ENCODE measurements at regions not wholly inside any gene's neighbourhood (a gene's known extent, or its start where the extent isn't known, plus 50 kb on each side); places are given as distances from the start of the nearest gene placed in this dataset.
A peak's percentile ranks its signal among the peaks of the same experiment; 100 is the strongest.

DNA sequence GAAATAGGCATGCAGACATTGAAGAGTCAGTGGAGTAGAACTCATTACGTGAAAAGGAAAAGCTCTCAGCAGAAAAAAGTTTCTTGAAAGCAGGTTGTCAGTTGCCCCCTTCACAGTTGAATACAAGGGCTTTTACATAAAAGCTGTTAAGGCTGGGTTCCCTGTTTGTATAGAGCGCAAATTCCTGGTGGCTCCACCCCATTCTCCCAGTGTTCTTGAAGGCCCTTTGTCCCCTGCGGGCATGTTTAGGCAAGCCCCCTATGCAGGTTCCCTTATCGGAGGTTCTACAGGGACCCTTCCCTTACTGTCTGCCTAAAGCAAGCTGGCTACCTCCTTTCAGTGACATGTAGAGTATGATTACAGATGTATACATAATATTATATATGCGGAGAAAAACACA is 497.2 kb upstream of the SYT4 start:
- no peak overlapping the region for H3K27ac Mint-ChIP-seq (ENCODE audit: unreplicated experiment)
- H3K27me3 Mint-ChIP-seq (ENCODE audit: low read depth), result no peaks in the 10 kb centered on the region
- H3K36me3 Mint-ChIP-seq (ENCODE audit: low read depth), result no peaks in the 10 kb centered on the region
- peaks cover 14% of the 10 kb centered on the region for H3K4me1 Mint-ChIP-seq (ENCODE audit: low read depth)
- H3K9me3 Mint-ChIP-seq (ENCODE audit: low read depth), result peaks cover 5% of the 10 kb centered on the region
- H3K4me3 Mint-ChIP-seq (ENCODE audit: unreplicated experiment), result no peak overlapping the region
- no peak for DNase-seq (ENCODE audit: low spot score)
- no peak for TF ChIP-seq CTCF (IDR thresholded peaks at IDR 0.05)

- Mint-ChIP-seq H3K36me3 (ENCODE audit: low read depth) (no peaks in the 10 kb centered on the region), H3K27ac (ENCODE audit: unreplicated experiment) (no peak overlapping the region)
Measured at GRCh38 chr18:43775591-43775990, 498.3 kb upstream of the SYT4 start.

GRCh38 chr18:43776997-43777396 is 499.7 kb upstream of the SYT4 start:
- no peak for TF ChIP-seq CTCF (IDR thresholded peaks at IDR 0.05)
- H3K27me3 Mint-ChIP-seq (ENCODE audit: low read depth), result no peaks in the 10 kb centered on the region
- H3K4me1 Mint-ChIP-seq (ENCODE audit: low read depth), result peaks cover 32% of the 10 kb centered on the region
- no peak for DNase-seq (ENCODE audit: low spot score)
- H3K36me3 Mint-ChIP-seq (ENCODE audit: low read depth), result no peaks in the 10 kb centered on the region
- H3K9me3 Mint-ChIP-seq (ENCODE audit: low read depth), result no peaks in the 10 kb centered on the region
- H3K4me3 Mint-ChIP-seq (ENCODE audit: unreplicated experiment), result no peak overlapping the region
- H3K27ac Mint-ChIP-seq (ENCODE audit: unreplicated experiment), result no peak overlapping the region

More at GRCh38 chr18:43775591-43775990, 498.3 kb upstream of the SYT4 start:
- Mint-ChIP-seq H3K4me1 (ENCODE audit: low read depth) (peaks cover 24% of the 10 kb centered on the region), H3K27me3 (ENCODE audit: low read depth) (no peaks in the 10 kb centered on the region), H3K4me3 (ENCODE audit: unreplicated experiment) (no peak overlapping the region), H3K9me3 (ENCODE audit: low read depth) (peaks cover 3% of the 10 kb centered on the region)
- DNase-seq (ENCODE audit: low spot score), result no peak
- no peak for TF ChIP-seq CTCF (IDR thresholded peaks at IDR 0.05)

- no peaks in the 10 kb centered on the region for H3K36me3 Mint-ChIP-seq (ENCODE audit: low read depth)
- no peak overlapping the region for H3K4me3 Mint-ChIP-seq (ENCODE audit: unreplicated experiment)
- H3K27me3 Mint-ChIP-seq (ENCODE audit: low read depth), result no peaks in the 10 kb centered on the region
- no peak for TF ChIP-seq CTCF (IDR thresholded peaks at IDR 0.05)
- no peak for DNase-seq (ENCODE audit: low spot score)
- H3K4me1 Mint-ChIP-seq (ENCODE audit: low read depth), result peaks cover 32% of the 10 kb centered on the region
- no peak overlapping the region for H3K27ac Mint-ChIP-seq (ENCODE audit: unreplicated experiment)
- no peaks in the 10 kb centered on the region for H3K9me3 Mint-ChIP-seq (ENCODE audit: low read depth)
Measured at GRCh38 chr18:43777636-43778304, 500.5 kb upstream of the SYT4 start.

DNA sequence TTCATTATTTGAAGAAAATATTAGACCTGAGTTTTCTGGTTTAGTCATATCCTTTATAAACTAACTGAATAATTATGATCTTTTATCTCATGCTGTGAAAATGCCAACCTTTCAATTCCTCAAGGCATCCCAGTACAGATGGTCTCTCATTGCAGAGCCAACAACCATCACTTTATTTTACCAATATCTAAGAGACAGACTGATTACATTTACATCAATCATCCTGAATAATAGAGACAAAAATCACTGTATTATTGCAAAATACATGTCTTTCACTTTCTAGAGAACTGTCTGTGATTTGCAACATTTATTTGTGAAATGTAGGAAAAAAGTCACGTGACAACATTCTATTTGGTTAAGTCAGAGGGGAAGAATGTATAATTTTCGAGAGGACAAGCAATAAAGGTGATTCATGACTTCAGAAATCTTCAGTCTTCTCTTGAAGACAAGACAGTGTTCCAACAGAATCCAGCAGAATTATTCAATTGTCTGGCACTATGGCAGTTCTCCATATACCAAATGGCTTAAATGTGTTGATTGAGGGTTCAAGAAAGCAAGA is 503.6 kb upstream of the SYT4 start:
- Mint-ChIP-seq H3K4me1 (ENCODE audit: low read depth) (peaks cover 32% of the 10 kb centered on the region), H3K27me3 (ENCODE audit: low read depth) (no peaks in the 10 kb centered on the region), H3K27ac (ENCODE audit: unreplicated experiment) (peak overlapping the region; percentile 37), H3K4me3 (ENCODE audit: unreplicated experiment) (no peak overlapping the region), H3K9me3 (ENCODE audit: low read depth) (no peaks in the 10 kb centered on the region), H3K36me3 (ENCODE audit: low read depth) (no peaks in the 10 kb centered on the region)
- TF ChIP-seq CTCF (IDR thresholded peaks at IDR 0.05), result no peak
- no peak for DNase-seq (ENCODE audit: low spot score)

All from chondrocyte (in vitro differentiated cells).